ENCODE measurements at regions not wholly inside any gene's neighbourhood (a gene's known extent, or its start where the extent isn't known, plus 50 kb on each side); places are given as distances from the start of the nearest gene placed in this dataset.

DNA sequence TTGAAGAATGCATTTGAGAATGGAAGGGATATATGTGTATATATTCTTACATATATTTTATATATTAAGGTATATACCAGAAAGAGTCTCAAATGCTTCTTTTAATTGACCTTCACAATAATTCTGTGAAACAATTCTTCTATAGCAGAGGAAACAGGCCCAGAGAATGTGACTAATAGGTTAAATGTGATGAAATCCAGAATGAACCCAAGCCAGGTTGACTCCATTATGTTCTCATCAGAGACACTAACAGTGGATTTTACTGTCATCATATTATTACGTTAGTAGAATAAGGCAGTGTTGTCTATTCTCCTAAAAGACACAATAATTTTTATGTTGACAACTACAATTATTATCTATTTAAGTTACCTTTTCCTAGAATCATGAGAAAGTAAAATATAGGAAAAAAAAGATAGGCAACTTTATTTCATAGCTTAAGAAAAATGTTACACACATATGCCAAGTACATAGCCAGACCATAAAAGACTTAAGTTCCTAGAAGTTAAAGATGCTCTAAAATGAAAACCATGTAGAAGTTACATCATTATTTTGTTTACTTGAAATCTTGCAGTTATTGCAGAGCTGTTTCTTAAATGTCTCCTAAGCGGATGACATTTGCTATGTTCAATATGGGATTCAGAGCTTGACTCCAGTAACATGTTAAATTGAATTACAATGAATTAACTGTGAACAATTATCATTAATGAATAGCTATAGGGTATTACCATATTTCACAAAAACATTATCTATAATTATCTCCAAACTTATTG is 56.2 kb upstream of the ANKRD50 start:
- H3K27me3 Mint-ChIP-seq, result peaks cover 0 to 3% of the 10 kb centered on the region in 2 donors
- no peak for DNase-seq
- H3K9me3 ChIP-seq, result no peaks in the 10 kb centered on the region
- no peak overlapping the region for H3K27ac Mint-ChIP-seq
- no peaks in the 10 kb centered on the region for H3K4me1 Mint-ChIP-seq
- no peak overlapping the region for H3K4me3 ChIP-seq (ENCODE audit: control insufficient read depth in 1 of 2, extremely low read depth in 1 of 2, low read length in 1 of 2)
- no peaks in the 10 kb centered on the region for H3K36me3 Mint-ChIP-seq
- H3K27me3 ChIP-seq (replicated peaks in 1 of 2; ENCODE audit: control insufficient read depth in 2 of 2, extremely low read depth in 1 of 2, insufficient read depth in 2 of 2, low read length in 1 of 2), result no peaks in the 10 kb centered on the region
- no peak overlapping the region for H3K27ac ChIP-seq (ENCODE audit: low read length)
- H3K4me3 Mint-ChIP-seq, result no peak overlapping the region
- no CpG with 5 or more reads among the region's 2 CpGs for WGBS (ENCODE audit: insufficient coverage)
- CTCF ChIA-PET, result no interaction called here
- POLR2A ChIA-PET, result no interaction called here
- no peak for ATAC-seq (replicated peaks in 1 of 4)
- H3K9me3 Mint-ChIP-seq, result no peaks in the 10 kb centered on the region
- no peaks in the 10 kb centered on the region for H3K36me3 ChIP-seq (ENCODE audit: control insufficient read depth in 2 of 2, extremely low read depth in 1 of 2, insufficient read depth in 1 of 2, low read length in 1 of 2)
- H3K4me1 ChIP-seq (ENCODE audit: control insufficient read depth in 1 of 2, extremely low read depth in 1 of 2, insufficient read depth in 2 of 2, low read length in 2 of 2), result no peaks in the 10 kb centered on the region

DNA sequence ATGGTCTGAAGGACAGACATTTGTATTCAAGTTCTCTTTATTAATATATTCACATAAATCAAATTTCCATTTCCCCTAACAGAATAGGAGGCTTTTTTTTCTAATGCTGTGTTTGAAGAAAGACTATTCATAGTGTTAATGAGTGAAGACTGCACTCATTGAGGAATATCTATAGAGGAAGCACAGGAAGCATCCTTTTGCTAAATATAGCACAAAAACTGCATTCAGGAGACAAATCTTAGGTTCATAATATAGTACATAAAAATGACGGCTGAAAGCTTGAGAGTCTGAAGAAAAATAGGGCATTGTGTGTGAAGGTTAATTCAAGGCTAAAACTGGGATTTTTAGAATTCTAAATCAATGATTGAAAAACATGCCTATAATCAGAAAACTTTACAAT is 50.4 kb upstream of the ANKRD50 start:
- no peak overlapping the region for H3K27ac Mint-ChIP-seq
- H3K4me1 Mint-ChIP-seq, result no peaks in the 10 kb centered on the region
- Histone ChIP-seq H3K4me1 (ENCODE audit: control insufficient read depth in 1 of 2, extremely low read depth in 1 of 2, insufficient read depth in 2 of 2, low read length in 2 of 2) (no peaks in the 10 kb centered on the region), H3K27ac (ENCODE audit: low read length) (no peak overlapping the region), H3K36me3 (ENCODE audit: control insufficient read depth in 2 of 2, extremely low read depth in 1 of 2, insufficient read depth in 1 of 2, low read length in 1 of 2) (no peaks in the 10 kb centered on the region), H3K27me3 (replicated peaks in 1 of 2; ENCODE audit: control insufficient read depth in 2 of 2, extremely low read depth in 1 of 2, insufficient read depth in 2 of 2, low read length in 1 of 2) (no peaks in the 10 kb centered on the region), H3K4me3 (ENCODE audit: control insufficient read depth in 1 of 2, extremely low read depth in 1 of 2, low read length in 1 of 2) (no peak overlapping the region), H3K9me3 (no peaks in the 10 kb centered on the region)
- peaks cover 0 to 3% of the 10 kb centered on the region in 2 donors for H3K27me3 Mint-ChIP-seq
- no peaks in the 10 kb centered on the region for H3K36me3 Mint-ChIP-seq
- no peak overlapping the region for H3K4me3 Mint-ChIP-seq
- no peaks in the 10 kb centered on the region for H3K9me3 Mint-ChIP-seq
- ChIA-PET CTCF (no interaction called here), POLR2A (no interaction called here)
- ATAC-seq (replicated peaks in 1 of 4) (no peak), DNase-seq (no peak)
- no CpG with 5 or more reads among the region's 1 CpG for WGBS (ENCODE audit: insufficient coverage)
